Lung (tissue), 11 donors: ENCODE measurements at regions not wholly inside any gene's neighbourhood (a gene's known extent, or its start where the extent isn't known, plus 50 kb on each side); places are given as distances from the start of the nearest gene placed in this dataset.
"Not testable (repeated sequence)": the region's sequence is repeated elsewhere in the genome, so short reads cannot be mapped to it uniquely, and the experiment has no call there.

Experiments
- ATAC-seq: fragments of 200-7000 bp; cut with Tn5 transposase; one replicate; pipeline ENCODE4 v1.9.1; 2020; ENCODE audit warnings: moderate number of reproducible peaks; ENCODE audit not compliant: insufficient read depth, low FRiP score
- DNase-seq, 3 donors: peaks; one replicate each; pipeline ENCODE4 v3.0.0-alpha.2; 2013 to 2017
- H3K27ac ChIP-seq, 2 donors: one replicate each; pipeline ENCODE4 v1.5.1; 2013; ENCODE audit warnings: mild to moderate bottlenecking in 2 of 2, moderate library complexity in 2 of 2, control low read depth in 1 of 2, inconsistent platforms in 1 of 2, low read depth in 1 of 2, low read length in 1 of 2
- H3K27me3 ChIP-seq, 3 donors: one replicate each; pipeline ENCODE4 v1.5.1; 2013; ENCODE audit warnings: low read length in 2 of 3; ENCODE audit not compliant: control insufficient read depth in 3 of 3, insufficient read depth in 3 of 3
- H3K36me3 ChIP-seq, 4 donors: one replicate each; pipeline ENCODE4 v1.5.1; 2013; ENCODE audit warnings: low read length in 4 of 4, mild to moderate bottlenecking in 1 of 4, moderate library complexity in 1 of 4; ENCODE audit not compliant: control insufficient read depth in 4 of 4, insufficient read depth in 4 of 4
- H3K4me1 ChIP-seq, 5 donors: one replicate each; pipeline ENCODE4 v1.5.1; 2013; ENCODE audit warnings: low read length in 5 of 5, mild to moderate bottlenecking in 2 of 5, moderate library complexity in 1 of 5; ENCODE audit not compliant: control insufficient read depth in 5 of 5, insufficient read depth in 5 of 5
- H3K4me3 ChIP-seq: one replicate; pipeline ENCODE4 v1.5.1; 2013; ENCODE audit warnings: mild to moderate bottlenecking, control low read depth, moderate library complexity
- H3K9ac ChIP-seq, 2 donors: one replicate each; pipeline ENCODE4 v1.5.1; 2013; ENCODE audit warnings: low read length in 2 of 2, control low read depth in 1 of 2; ENCODE audit not compliant: insufficient read depth in 1 of 2
- H3K9me3 ChIP-seq, 4 donors: one replicate each; pipeline ENCODE4 v1.5.1; 2013; ENCODE audit warnings: low read length in 3 of 4, mild to moderate bottlenecking in 1 of 4, moderate library complexity in 1 of 4; ENCODE audit not compliant: control insufficient read depth in 4 of 4, insufficient read depth in 3 of 4
- WGBS, 2 donors: extraction: QIAGEN DNeasy Blood & Tissue Kit; methylation state at CpG; one replicate each; pipeline ENCODE4 v1.1.7; 2013; 5-methylcytosine and 5-hydroxymethylcytosine counted together
- TF ChIP-seq, protein P1 (sequence below): IDR thresholded peaks from 2 replicates; pipeline ENCODE4 v1.5.1; 2012; ENCODE audit warnings: mild to moderate bottlenecking; ENCODE audit errors: control extremely low read depth, extremely low read depth
- donor health status: control.
- donor health status: control.
- donor health status: Bipolar disorder and iron deficiency.
- donor health status: healthy.
- donor health status: DM: yes; HTN: yes; CAD: no.

DNA sequence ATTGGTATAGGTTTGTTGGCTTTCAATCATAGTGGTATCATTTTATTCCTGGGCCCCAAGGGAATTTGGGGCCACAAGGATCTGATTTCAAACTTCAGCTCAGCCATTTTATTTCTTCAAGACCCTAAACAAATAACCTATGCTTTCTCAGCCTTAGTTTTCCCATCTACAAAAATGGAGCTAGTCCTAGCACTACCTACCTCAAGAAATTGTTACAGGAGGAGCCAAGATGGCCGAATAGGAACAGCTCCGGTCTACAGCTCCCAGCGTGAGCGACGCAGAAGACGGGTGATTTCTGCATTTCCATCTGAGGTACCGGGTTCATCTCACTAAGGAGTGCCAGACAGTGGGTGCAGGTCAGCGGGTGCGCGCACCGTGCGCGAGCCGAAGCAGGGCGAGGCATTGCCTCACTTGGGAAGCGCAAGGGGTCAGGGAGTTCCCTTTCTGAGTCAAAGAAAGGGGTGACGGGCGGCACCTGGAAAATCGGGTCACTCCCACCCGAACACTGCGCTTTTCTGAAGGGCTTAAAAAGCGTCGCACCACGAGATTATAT lies 143.5 kb downstream of the CCDC34 start:
- not testable (repeated sequence) for H3K9ac ChIP-seq, DNase-seq, H3K36me3 ChIP-seq, ATAC-seq, H3K27ac ChIP-seq, H3K9me3 ChIP-seq, H3K27me3 ChIP-seq, H3K4me3 ChIP-seq
- 86 to 94% methylated on average over 21 to 22 of the region's 24 CpGs for WGBS, 2 donors
- peaks cover 0 to 19% (median 9%) of the 10 kb centered on the region in 5 donors for H3K4me1 ChIP-seq

DNA sequence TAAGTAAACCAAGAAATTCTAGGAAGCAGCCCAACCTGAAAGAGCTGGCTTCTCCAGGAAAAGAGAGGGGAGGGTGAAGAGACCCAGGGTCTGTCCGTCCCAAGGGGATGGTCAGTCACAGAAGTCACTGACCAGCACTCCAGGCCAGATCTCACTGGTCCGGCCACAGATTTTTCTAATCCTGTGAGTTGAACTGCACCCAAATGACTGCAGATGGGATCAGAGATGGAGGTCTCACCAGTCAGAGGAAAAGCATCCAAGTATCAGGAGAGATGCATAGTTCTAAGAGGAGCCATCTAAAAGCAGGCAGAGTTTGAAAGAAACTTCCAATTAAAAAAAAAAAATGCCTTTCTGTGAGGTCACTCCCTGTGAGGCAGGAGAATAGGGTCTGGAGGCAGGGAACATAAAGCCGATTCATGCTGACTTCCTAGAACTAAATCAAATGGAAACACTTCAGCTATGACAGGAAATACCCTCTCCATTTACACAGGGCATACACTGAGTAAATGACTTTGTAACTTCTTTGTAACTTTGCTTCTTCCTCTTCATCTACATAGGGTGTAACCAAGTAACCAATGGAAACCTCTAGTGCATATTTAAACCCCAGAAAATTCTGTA lies 144.5 kb downstream of the CCDC34 start:
- H3K27me3 ChIP-seq: peaks cover 0 to 3% (median 0%) of the 10 kb centered on the region in 3 donors
- H3K4me1 ChIP-seq: peaks cover 0 to 24% (median 10%) of the 10 kb centered on the region in 5 donors
- WGBS, 2 donors: 54 to 55% methylated on average over 3 of the region's 3 CpGs
- no peak overlapping the region for H3K9ac ChIP-seq
- no peaks in the 10 kb centered on the region for H3K9me3 ChIP-seq
- TF ChIP-seq, protein P1, sequence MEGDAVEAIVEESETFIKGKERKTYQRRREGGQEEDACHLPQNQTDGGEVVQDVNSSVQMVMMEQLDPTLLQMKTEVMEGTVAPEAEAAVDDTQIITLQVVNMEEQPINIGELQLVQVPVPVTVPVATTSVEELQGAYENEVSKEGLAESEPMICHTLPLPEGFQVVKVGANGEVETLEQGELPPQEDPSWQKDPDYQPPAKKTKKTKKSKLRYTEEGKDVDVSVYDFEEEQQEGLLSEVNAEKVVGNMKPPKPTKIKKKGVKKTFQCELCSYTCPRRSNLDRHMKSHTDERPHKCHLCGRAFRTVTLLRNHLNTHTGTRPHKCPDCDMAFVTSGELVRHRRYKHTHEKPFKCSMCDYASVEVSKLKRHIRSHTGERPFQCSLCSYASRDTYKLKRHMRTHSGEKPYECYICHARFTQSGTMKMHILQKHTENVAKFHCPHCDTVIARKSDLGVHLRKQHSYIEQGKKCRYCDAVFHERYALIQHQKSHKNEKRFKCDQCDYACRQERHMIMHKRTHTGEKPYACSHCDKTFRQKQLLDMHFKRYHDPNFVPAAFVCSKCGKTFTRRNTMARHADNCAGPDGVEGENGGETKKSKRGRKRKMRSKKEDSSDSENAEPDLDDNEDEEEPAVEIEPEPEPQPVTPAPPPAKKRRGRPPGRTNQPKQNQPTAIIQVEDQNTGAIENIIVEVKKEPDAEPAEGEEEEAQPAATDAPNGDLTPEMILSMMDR: no peak
- peak in 1 of 3 donors; percentile 31 for DNase-seq
- no peak overlapping the region for H3K4me3 ChIP-seq
- no peak for ATAC-seq
- no peaks in the 10 kb centered on the region for H3K36me3 ChIP-seq
- no peak overlapping the region for H3K27ac ChIP-seq

DNA sequence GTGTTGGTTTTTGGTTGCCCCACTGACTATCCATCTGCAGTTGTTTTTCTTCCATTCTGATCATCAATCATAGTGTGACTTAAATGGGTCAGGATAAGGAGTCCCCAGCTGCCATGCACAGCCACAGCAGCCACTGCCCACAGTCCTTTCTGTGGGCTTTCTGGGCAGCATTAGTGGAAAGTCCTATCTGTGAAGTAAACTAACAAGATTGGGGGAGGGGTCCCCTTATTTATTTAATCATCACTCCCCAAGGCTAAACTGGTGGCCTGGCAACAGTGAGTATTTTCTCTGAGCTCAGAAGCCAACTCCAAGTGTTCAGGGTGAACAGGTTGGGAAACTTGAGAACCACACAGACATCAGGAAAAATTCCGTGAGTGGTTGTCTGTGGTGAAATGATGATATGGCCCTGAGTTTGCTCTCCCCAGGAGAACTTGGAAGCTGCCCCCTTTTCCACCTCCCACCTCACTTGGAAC lies 145.0 kb downstream of the CCDC34 start:
- DNase-seq: peak in 1 of 3 donors; percentile 25
- H3K9ac ChIP-seq: no peak overlapping the region
- 72 to 76% methylated on average over 1 of the region's 1 CpG for WGBS, 2 donors
- peaks cover 0 to 3% (median 0%) of the 10 kb centered on the region in 3 donors for H3K27me3 ChIP-seq
- ATAC-seq: no peak
- no peak overlapping the region for H3K4me3 ChIP-seq
- no peaks in the 10 kb centered on the region for H3K9me3 ChIP-seq
- H3K27ac ChIP-seq: no peak overlapping the region
- no peaks in the 10 kb centered on the region for H3K36me3 ChIP-seq
- peaks cover 0 to 30% (median 10%) of the 10 kb centered on the region in 5 donors for H3K4me1 ChIP-seq
- TF ChIP-seq, protein P1: no peak

DNA sequence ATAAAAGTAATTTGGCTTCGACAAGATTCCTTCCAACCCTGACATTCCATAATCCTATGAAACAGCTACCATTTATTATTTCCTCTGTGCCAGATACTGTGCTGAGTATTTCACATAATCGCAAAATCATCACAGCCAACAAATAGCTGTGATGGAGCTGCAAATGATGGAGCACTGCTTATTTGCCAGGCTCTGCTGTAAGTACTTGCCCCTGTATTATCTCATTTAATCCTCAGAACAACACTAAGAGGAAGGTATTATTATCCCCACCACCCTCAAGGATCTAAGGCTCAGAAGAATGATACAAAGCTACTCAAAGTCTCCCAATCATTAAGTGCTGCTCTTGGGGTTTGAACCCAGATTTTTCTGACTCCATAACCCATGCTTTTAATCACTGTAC lies 145.5 kb downstream of the CCDC34 start:
- TF ChIP-seq, protein P1: no peak
- H3K9me3 ChIP-seq: no peaks in the 10 kb centered on the region
- ATAC-seq (no peak), DNase-seq (no peak)
- H3K4me3 ChIP-seq: no peak overlapping the region
- 85 to 89% methylated on average over 2 of the region's 2 CpGs for WGBS, 2 donors
- no peak overlapping the region for H3K9ac ChIP-seq
- H3K36me3 ChIP-seq: no peaks in the 10 kb centered on the region
- peaks cover 0 to 3% (median 0%) of the 10 kb centered on the region in 3 donors for H3K27me3 ChIP-seq
- no peak overlapping the region for H3K27ac ChIP-seq
- peaks cover 0 to 34% (median 11%) of the 10 kb centered on the region in 5 donors for H3K4me1 ChIP-seq
